ENCODE measurements at regions not wholly inside any gene's neighbourhood (a gene's known extent, or its start where the extent isn't known, plus 50 kb on each side); places are given as distances from the start of the nearest gene placed in this dataset.

GRCh38 chr11:70501051-70501901, 102.9 kb downstream of the CTTN start:
- DNase-seq (ENCODE audit: low spot score), result peak; percentile 79

GRCh38 chr11:70501933-70502540, 103.7 kb downstream of the CTTN start:
- no peak for DNase-seq (ENCODE audit: low spot score)

GRCh38 chr11:70502677-70503467, 104.5 kb downstream of the CTTN start:
- no peak for DNase-seq (ENCODE audit: low spot score)

GRCh38 chr11:70503468-70504221, 105.3 kb downstream of the CTTN start:
- DNase-seq (ENCODE audit: low spot score), result no peak

GRCh38 chr11:70504246-70505020, 106.1 kb downstream of the CTTN start:
- DNase-seq (ENCODE audit: low spot score), result no peak

- DNase-seq (ENCODE audit: low spot score), result no peak
Measured at GRCh38 chr11:70505331-70505731, 107.0 kb downstream of the CTTN start.

GRCh38 chr11:70505761-70506657, 107.7 kb downstream of the CTTN start:
- no peak for DNase-seq (ENCODE audit: low spot score)

GRCh38 chr11:70506658-70506970, 108.3 kb downstream of the CTTN start:
- no peak for DNase-seq (ENCODE audit: low spot score)

- no peak for DNase-seq (ENCODE audit: low spot score)
Measured at GRCh38 chr11:70506986-70507385, 108.7 kb downstream of the CTTN start.

- DNase-seq (ENCODE audit: low spot score), result no peak
Measured at GRCh38 chr11:70507466-70508230, 109.3 kb downstream of the CTTN start.

GRCh38 chr11:70508231-70508480, 109.8 kb downstream of the CTTN start:
- no peak for DNase-seq (ENCODE audit: low spot score)

GRCh38 chr11:70509476-70509875, 111.1 kb downstream of the CTTN start:
- no peak for DNase-seq (ENCODE audit: low spot score)

- DNase-seq (ENCODE audit: low spot score), result no peak
Measured at GRCh38 chr11:70510106-70510505, 111.8 kb downstream of the CTTN start.

GRCh38 chr11:70510571-70510970, 112.2 kb downstream of the CTTN start:
- DNase-seq (ENCODE audit: low spot score), result no peak

GRCh38 chr11:70511345-70511744, 113.0 kb downstream of the CTTN start:
- DNase-seq (ENCODE audit: low spot score), result no peak

- no peak for DNase-seq (ENCODE audit: low spot score)
Measured at GRCh38 chr11:70512716-70513115, 114.4 kb downstream of the CTTN start.

GRCh38 chr11:70517203-70517602, 118.9 kb downstream of the CTTN start:
- no peak for DNase-seq (ENCODE audit: low spot score)

- DNase-seq (ENCODE audit: low spot score), result peak; percentile 84
Measured at GRCh38 chr11:70517988-70518907, 119.9 kb downstream of the CTTN start.

- no peak for DNase-seq (ENCODE audit: low spot score)
Measured at GRCh38 chr11:70519117-70519516, 120.8 kb downstream of the CTTN start.

All from AG08396 (cell line).